Keratinocyte (primary cell): ENCODE measurements at regions not wholly inside any gene's neighbourhood (a gene's known extent, or its start where the extent isn't known, plus 50 kb on each side); places are given as distances from the start of the nearest gene placed in this dataset.

Experiments used
- EZH2 ChIP-seq: IDR thresholded peaks from one replicate; pipeline ENCODE4 v1.6.1; 2012; ENCODE audit warnings: inconsistent platforms, mild to moderate bottlenecking, low read length, moderate library complexity
- TF ChIP-seq, protein P1 (sequence below), 3 experiments: IDR thresholded peaks in 1 of 3; conservative IDR thresholded peaks in 1 of 3; optimal IDR thresholded peaks in 1 of 3; 2 replicates in 2 of 3; 3 replicates in 1 of 3; pipeline versions ENCODE3 to v1.5.1; 2011; ENCODE audit warnings: low read length in 3 of 3, mild to moderate bottlenecking in 3 of 3, moderate library complexity in 2 of 3, control low read depth in 1 of 3, inconsistent platforms in 1 of 3; ENCODE audit not compliant: insufficient read depth in 2 of 3; ENCODE audit errors: extremely low read depth in 1 of 3

- TF ChIP-seq, protein P1, sequence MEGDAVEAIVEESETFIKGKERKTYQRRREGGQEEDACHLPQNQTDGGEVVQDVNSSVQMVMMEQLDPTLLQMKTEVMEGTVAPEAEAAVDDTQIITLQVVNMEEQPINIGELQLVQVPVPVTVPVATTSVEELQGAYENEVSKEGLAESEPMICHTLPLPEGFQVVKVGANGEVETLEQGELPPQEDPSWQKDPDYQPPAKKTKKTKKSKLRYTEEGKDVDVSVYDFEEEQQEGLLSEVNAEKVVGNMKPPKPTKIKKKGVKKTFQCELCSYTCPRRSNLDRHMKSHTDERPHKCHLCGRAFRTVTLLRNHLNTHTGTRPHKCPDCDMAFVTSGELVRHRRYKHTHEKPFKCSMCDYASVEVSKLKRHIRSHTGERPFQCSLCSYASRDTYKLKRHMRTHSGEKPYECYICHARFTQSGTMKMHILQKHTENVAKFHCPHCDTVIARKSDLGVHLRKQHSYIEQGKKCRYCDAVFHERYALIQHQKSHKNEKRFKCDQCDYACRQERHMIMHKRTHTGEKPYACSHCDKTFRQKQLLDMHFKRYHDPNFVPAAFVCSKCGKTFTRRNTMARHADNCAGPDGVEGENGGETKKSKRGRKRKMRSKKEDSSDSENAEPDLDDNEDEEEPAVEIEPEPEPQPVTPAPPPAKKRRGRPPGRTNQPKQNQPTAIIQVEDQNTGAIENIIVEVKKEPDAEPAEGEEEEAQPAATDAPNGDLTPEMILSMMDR (optimal IDR thresholded peaks at IDR 0.05 in 1 of 3, IDR thresholded peaks at IDR 0.05 in 1 of 3, conservative IDR thresholded peaks at IDR 0.05 in 1 of 3; ENCODE audit: extremely low read depth in 1 of 3, insufficient read depth in 2 of 3, low read length in 3 of 3) = no peak
- no peak for TF ChIP-seq EZH2
These were observed 182.3 kb downstream of the MELK start for GRCh38 chr9:36755019-36755418.
